PC-9 (cell line): ENCODE measurements at regions not wholly inside any gene's neighbourhood (a gene's known extent, or its start where the extent isn't known, plus 50 kb on each side); places are given as distances from the start of the nearest gene placed in this dataset.

Experiments
- BruUV-seq: library from RNA; stranded (reverse); fragments of 400-500 nt; replicated peaks from 2 replicates; lab custom pipeline; 2021; lab: Mats Ljungman, UMichigan
- CTCF ChIA-PET: fragments of 300-600 bp; sonication (Branson Sonifier 250); formaldehyde crosslinking; loops from one replicate; lab custom pipeline; 2022; ENCODE audit warnings: antibody characterized with exemption; lab: Charles Lee
- POLR2A ChIA-PET: fragments of 300-600 bp; sonication (Branson Sonifier 250); formaldehyde crosslinking; loops from one replicate; lab custom pipeline; 2022; ENCODE audit warnings: antibody characterized with exemption; ENCODE audit not compliant: unreplicated experiment; lab: Charles Lee
- DNase-seq, 2 experiments: peaks; one replicate each; pipeline versions ENCODE4 v3.0.0 to v3.0.0-alpha.2; 2015 to 2022; ENCODE audit warnings: mixed read lengths in 1 of 2
- H2AFZ ChIP-seq: fragments of 200-600 bp; sonication (generic); 2 replicates; pipeline ENCODE4 v1.8.1; 2017; ENCODE audit warnings: antibody characterized with exemption
- H3F3A ChIP-seq: fragments of 200-600 bp; sonication (generic); 2 replicates; pipeline ENCODE4 v1.8.1; 2017; ENCODE audit warnings: antibody characterized with exemption, mild to moderate bottlenecking, low read depth; ENCODE audit not compliant: insufficient read depth
- H3K27ac ChIP-seq: fragments of 200-600 bp; sonication (generic); 2 replicates; pipeline ENCODE4 v1.6.1; 2016; ENCODE audit warnings: mixed run types
- H3K27me3 ChIP-seq: fragments of 200-600 bp; sonication (generic); 2 replicates; pipeline ENCODE4 v1.6.1; 2016; ENCODE audit warnings: low read depth, mixed run types; ENCODE audit not compliant: insufficient read depth
- H3K36me3 ChIP-seq: fragments of 200-600 bp; sonication (generic); 2 replicates; pipeline ENCODE4 v1.6.1; 2016; ENCODE audit warnings: low read depth, mixed run types
- H3K4me1 ChIP-seq: fragments of 200-600 bp; sonication (generic); replicated peaks from 2 replicates; pipeline ENCODE4 v1.6.1; 2016; ENCODE audit warnings: mixed run types; ENCODE audit not compliant: insufficient read depth
- H3K4me2 ChIP-seq: fragments of 200-600 bp; sonication (generic); 2 replicates; pipeline ENCODE4 v1.6.1; 2017; ENCODE audit warnings: mixed run types
- H3K4me3 ChIP-seq: fragments of 200-600 bp; sonication (generic); 2 replicates; pipeline ENCODE4 v1.6.1; 2016; ENCODE audit warnings: mixed run types
- H3K79me2 ChIP-seq: fragments of 200-600 bp; sonication (generic); 2 replicates; pipeline ENCODE4 v1.6.1; 2017; ENCODE audit warnings: low read depth, mixed run types
- H3K9me2 ChIP-seq: fragments of 200-600 bp; sonication (generic); 2 replicates; pipeline ENCODE4 v1.8.1; 2017; ENCODE audit warnings: mild to moderate bottlenecking; ENCODE audit not compliant: insufficient read depth
- H3K9me3 ChIP-seq: fragments of 200-600 bp; sonication (generic); 2 replicates; pipeline ENCODE4 v1.8.1; 2016; ENCODE audit warnings: low read depth; ENCODE audit not compliant: insufficient read depth
- H4K20me1 ChIP-seq: fragments of 200-600 bp; sonication (generic); 2 replicates; pipeline ENCODE4 v1.8.1; 2017; ENCODE audit not compliant: insufficient read depth
- EZH2 ChIP-seq: fragments of 200-600 bp; sonication (generic); IDR thresholded peaks from 2 replicates; pipeline ENCODE4 v1.8.0; 2017; ENCODE audit warnings: antibody characterized with exemption, low read depth
- intact Hi-C: fragments of 100-400 bp; cut with micrococcal nuclease; formaldehyde crosslinking; loops from one replicate; pipeline ENCODE4 v1.10.0; 2022; ENCODE audit not compliant: unreplicated experiment
- TF ChIP-seq, protein P1 (sequence below): fragments of 200-600 bp; sonication (generic); conservative IDR thresholded peaks from 2 replicates; pipeline ENCODE4 v1.6.1; 2017; ENCODE audit warnings: mixed run types, antibody characterized with exemption, mild to moderate bottlenecking, moderate library complexity

- no TSS peak for BruUV-seq
Measured at GRCh38 chr15:66875588-66876420, 173.8 kb downstream of the SMAD6 start.

GRCh38 chr15:66876421-66876730, 174.3 kb downstream of the SMAD6 start:
- H3K79me2 ChIP-seq: no peaks in the 10 kb centered on the region
- no peak for DNase-seq
- H3K4me2 ChIP-seq: no peak overlapping the region
- H3F3A ChIP-seq: no peaks in the 10 kb centered on the region
- no peaks in the 10 kb centered on the region for H3K36me3 ChIP-seq
- H3K9me2 ChIP-seq: no peaks in the 10 kb centered on the region
- H3K4me3 ChIP-seq: no peak overlapping the region
- no peaks in the 10 kb centered on the region for H4K20me1 ChIP-seq
- H3K27me3 ChIP-seq: no peaks in the 10 kb centered on the region
- intact Hi-C loops: no loop called here
- H2AFZ ChIP-seq: no peak overlapping the region
- H3K4me1 ChIP-seq: no peaks in the 10 kb centered on the region
- TF ChIP-seq, protein P1, sequence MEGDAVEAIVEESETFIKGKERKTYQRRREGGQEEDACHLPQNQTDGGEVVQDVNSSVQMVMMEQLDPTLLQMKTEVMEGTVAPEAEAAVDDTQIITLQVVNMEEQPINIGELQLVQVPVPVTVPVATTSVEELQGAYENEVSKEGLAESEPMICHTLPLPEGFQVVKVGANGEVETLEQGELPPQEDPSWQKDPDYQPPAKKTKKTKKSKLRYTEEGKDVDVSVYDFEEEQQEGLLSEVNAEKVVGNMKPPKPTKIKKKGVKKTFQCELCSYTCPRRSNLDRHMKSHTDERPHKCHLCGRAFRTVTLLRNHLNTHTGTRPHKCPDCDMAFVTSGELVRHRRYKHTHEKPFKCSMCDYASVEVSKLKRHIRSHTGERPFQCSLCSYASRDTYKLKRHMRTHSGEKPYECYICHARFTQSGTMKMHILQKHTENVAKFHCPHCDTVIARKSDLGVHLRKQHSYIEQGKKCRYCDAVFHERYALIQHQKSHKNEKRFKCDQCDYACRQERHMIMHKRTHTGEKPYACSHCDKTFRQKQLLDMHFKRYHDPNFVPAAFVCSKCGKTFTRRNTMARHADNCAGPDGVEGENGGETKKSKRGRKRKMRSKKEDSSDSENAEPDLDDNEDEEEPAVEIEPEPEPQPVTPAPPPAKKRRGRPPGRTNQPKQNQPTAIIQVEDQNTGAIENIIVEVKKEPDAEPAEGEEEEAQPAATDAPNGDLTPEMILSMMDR: no peak
- TF ChIP-seq EZH2: no peak
- H3K9me3 ChIP-seq: no peaks in the 10 kb centered on the region
- POLR2A ChIA-PET: no interaction called here
- BruUV-seq: no TSS peak
- CTCF ChIA-PET: no interaction called here
- H3K27ac ChIP-seq: no peak overlapping the region

More at GRCh38 chr15:66875588-66876420, 173.8 kb downstream of the SMAD6 start:
- H4K20me1 ChIP-seq: no peaks in the 10 kb centered on the region
- no peaks in the 10 kb centered on the region for H3K27me3 ChIP-seq
- no peaks in the 10 kb centered on the region for H3F3A ChIP-seq
- no peaks in the 10 kb centered on the region for H3K9me2 ChIP-seq
- H3K79me2 ChIP-seq: no peaks in the 10 kb centered on the region
- CTCF ChIA-PET: no interaction called here
- POLR2A ChIA-PET: no interaction called here
- intact Hi-C loops: no loop called here
- DNase-seq: no peak
- H3K4me3 ChIP-seq: no peak overlapping the region
- H3K27ac ChIP-seq: no peak overlapping the region
- no peaks in the 10 kb centered on the region for H3K36me3 ChIP-seq
- TF ChIP-seq, protein P1: no peak
- TF ChIP-seq EZH2: no peak
- H2AFZ ChIP-seq: no peak overlapping the region
- H3K4me1 ChIP-seq: no peaks in the 10 kb centered on the region
- no peaks in the 10 kb centered on the region for H3K9me3 ChIP-seq
- no peak overlapping the region for H3K4me2 ChIP-seq

DNA sequence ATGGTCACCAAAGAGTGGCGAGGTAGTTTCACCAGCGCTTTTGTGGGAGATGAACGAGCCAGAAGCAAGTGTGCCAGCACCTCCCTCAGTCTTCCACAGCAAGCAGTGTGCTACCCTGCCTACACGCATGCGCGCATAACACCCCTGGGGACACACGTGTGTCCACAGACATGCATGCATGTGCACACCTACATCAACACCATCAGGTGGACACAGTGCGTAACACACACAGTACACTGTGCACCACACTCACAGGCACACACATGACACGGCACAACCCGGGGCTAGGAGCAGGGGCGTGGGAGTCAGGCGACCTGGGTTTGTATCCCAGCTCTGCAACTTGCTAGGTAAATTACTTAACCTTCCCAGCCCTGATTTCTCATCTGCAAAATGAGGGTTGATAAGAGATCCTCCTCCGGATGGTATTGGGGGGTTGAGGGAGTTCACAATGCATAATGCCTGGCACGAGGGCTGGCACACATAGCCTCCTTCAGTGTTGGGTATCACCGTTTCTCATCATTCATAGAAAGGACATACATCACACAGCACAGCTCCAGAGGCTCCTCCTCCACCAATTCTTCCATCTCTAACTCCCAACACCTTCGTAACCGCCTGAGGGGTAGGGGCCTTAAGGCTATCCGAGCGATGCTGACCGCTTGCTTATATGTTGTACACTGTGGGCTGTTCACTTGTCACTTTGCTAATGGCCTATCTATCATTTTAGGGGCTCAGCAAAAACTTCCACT, 174.9 kb downstream of the SMAD6 start:
- H3K27me3 ChIP-seq: no peaks in the 10 kb centered on the region
- POLR2A ChIA-PET: interaction anchor here (0.6 kb wide), 1 partner anchor 133 kb away, joined by 10 read pairs; no protein-coding TSS in a partner anchor

More for the DNA sequence above, 174.9 kb downstream of the SMAD6 start:
- CTCF ChIA-PET: no interaction called here
- Histone ChIP-seq H3K9me2 (no peaks in the 10 kb centered on the region), H3K4me1 (peaks cover 2% of the 10 kb centered on the region), H3K36me3 (no peaks in the 10 kb centered on the region), H3K79me2 (no peaks in the 10 kb centered on the region), H3F3A (no peaks in the 10 kb centered on the region), H3K4me3 (no peak overlapping the region), H3K9me3 (no peaks in the 10 kb centered on the region), H3K4me2 (no peak overlapping the region), H3K27ac (no peak overlapping the region), H4K20me1 (no peaks in the 10 kb centered on the region), H2AFZ (no peak overlapping the region)
- DNase-seq: no peak
- no TSS peak for BruUV-seq
- TF ChIP-seq, protein P1: no peak
- TF ChIP-seq EZH2: no peak
- intact Hi-C loops: no loop called here
